Right forelimb (tissue), 1 donor: ENCODE measurements at regions not wholly inside any gene's neighbourhood (a gene's known extent, or its start where the extent isn't known, plus 50 kb on each side); places are given as distances from the start of the nearest gene placed in this dataset.
"Not testable (repeated sequence)": the region's sequence is repeated elsewhere in the genome, so short reads cannot be mapped to it uniquely, and the experiment has no call there.

Source experiments
- DNase-seq: peaks from one replicate; pipeline ENCODE4 v3.0.0-alpha.2; 2018

DNA sequence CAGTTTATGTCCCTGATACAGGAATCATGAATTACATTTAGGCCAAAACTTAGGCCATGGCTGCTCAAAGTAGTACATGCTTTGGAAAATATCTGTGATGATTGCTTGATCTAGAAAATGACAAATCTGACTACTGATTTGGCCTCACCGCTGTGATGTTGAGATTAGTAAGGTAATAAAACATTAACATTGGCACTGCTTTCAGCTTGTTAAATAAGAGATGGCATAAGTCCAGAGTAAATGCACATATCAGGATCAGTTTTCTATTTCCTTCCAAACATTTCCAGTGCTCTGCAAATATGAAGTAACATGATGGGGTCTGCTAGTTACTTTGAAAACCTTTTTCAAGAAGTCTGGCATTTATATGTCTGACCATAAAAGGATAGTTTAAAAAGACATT, 687.3 kb upstream of the ACTRT1 start:
- DNase-seq = no peak

DNA sequence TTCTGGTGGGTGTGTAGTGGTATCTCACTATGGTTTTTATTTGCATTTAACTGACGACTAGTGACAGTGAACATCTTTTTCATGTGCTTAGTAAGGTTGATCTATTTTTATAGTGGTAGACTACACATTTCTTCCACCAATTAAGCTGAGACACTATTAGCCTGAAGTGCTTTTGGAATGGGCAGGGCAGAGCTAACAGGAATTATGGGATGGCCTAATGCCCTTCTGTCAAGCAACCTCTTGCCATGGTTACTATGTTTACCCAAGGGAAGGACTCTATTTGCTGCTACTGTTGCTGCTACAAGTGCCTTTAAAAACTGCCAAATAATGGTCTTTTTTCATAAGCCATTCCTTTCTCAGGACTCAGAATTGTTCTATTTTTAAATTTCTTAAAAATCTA, 676.7 kb upstream of the ACTRT1 start:
- no peak for DNase-seq

DNA sequence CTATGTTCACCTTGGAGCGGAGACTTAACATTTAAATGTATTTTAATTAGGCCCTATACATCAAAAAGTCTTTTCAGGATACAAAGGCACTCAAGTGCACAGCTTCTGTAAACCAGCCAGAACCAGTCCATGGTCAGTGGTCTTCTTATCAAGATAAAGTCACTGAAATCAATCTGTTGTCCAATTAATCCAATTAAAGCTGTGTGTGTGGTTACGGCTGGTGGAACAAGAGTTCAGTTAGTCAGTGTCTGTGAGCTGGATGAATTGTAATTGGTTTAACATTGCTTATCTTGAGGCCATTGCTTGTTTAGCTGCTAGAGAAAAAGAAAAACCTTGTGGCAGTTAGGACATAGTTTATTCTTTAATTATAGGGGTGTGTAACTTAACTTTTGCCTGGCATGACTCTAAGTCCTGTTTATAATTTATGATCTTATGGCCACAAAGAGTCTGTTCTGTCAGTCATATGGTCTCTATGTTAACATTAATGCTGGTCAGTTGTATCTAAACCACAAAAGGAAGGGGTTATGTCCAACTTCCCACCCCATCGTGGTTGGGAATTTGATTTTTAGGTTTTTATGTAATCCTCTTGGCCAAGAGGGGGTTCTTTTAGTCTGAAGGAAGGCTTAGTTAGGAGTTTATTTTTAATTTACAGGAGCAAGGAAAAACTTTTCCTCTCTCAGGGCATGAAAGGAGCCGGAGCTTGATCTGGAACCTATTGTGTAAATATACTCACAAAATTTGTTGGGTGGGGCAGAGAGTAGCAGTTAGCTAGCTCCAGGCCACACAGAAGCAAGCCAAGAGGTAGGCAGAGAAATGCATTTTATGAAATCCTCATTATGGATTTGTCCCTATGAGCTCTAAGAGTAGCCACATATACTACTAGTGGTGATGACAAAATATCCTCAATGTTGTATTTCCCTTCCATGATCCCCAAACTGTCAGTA, 665.7 kb upstream of the ACTRT1 start:
- DNase-seq = no peak

DNA sequence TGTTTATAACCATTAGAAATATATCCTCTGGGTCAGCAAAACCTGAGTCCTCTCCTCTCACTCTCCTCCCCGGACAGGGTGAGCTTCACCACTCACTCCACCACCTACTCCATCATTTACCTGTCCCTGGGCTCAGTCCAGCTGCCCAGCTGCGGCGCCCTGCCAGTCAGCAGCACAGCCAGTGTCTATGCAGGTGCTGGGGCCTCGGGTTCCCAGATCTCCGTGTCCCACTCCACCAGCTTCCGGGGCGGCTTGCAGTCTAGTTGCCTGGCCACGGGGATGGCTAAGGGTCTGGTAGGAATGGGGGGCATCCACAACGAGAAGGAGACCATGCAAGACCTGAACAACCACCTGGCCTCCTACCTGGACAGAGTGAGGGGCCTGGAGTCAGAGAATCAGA, 662.2 kb upstream of the ACTRT1 start:
- DNase-seq = no peak

DNA sequence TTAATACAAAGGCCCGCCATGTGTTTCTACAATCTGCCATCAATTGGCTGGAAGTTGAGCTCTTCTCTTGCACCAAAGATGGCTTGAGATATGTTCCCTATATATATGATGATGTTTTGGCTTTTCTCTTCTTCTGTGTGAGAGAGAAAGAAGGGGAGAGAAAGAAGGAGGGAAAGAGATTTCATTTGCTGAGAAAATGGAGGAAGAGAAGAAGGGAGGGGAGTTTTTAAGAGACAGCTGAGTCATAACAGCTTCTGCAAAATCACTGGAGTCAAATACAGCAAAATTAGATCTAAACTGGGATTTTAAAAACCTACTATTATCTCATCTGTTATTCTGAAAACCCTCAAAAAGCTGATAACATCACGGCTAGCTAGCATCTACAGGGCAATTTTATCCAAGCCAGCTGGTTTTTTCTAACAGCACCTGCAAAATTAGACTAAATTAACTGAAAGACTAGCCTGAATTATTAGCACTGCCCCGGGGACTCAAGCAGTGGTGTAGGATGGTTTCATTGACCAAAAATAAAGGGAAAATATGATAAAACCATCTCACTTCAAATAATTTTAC, 647.6 kb upstream of the ACTRT1 start:
- DNase-seq = no peak

DNA sequence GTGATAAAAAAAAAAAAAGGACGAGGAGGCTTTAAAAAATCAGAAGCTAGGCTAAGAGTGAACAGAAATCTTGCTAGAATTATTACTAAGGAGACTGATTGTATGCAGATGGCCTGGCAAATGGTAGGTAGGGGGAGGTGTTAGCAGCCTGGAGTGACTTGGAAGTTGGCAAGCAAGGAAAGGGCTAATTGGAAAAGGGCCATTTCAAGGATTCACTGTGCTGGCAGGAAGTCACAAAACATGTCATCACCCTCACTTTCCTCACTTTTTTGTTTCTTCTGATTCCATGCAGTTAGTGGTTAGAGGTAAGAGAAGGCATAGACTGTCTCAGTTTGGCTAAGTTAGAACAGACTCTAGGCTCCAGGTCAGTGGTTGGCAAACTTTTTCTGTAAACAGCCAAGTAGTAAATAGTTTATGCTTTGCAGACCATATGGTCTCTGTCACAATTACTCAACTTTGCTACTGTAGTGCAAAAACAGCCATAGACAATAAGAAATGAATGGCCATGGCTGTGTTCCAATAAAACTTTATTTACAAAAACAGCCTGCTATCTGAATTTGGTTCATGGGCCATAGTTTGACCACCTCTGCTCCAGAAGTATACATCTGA, 646.5 kb upstream of the ACTRT1 start:
- peak; percentile 46 for DNase-seq

DNA sequence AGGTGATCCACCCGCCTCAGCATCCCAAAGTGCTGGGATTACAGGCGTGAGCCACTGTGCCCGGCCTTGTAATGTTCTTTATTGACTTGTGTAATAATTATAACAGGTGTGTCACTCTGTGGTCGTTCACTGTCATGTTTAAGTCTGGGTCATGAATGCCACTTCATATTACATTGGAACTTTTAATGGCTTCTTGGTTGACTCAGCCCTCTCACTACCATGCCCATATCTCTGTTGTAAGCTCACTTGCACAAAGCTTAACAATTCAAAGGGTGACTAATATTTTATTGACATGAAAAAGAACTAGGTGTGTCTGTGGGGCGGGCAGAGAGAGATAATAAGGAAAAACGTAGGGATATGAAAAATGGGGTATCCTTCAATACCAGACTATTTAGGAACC, 639.7 kb upstream of the ACTRT1 start:
- DNase-seq = no peak

DNA sequence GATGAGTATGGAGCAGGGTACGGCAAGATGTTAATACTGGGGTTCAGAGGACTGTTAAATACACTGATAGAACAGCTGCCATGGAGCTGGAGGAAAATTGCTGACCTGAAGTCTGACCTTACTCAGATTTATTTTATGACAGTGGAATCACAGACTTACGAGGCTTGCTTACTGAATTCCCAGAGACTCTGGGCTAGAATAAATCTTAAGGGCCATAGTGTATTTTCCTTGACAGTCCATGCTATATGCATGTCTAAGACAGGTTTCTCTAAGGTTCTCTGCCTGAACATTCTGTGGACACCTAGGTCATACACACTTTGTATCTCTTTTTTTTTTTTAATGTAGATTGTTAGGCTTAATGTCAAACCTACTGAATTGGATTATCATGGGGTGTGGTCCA, 633.2 kb upstream of the ACTRT1 start:
- no peak for DNase-seq

DNA sequence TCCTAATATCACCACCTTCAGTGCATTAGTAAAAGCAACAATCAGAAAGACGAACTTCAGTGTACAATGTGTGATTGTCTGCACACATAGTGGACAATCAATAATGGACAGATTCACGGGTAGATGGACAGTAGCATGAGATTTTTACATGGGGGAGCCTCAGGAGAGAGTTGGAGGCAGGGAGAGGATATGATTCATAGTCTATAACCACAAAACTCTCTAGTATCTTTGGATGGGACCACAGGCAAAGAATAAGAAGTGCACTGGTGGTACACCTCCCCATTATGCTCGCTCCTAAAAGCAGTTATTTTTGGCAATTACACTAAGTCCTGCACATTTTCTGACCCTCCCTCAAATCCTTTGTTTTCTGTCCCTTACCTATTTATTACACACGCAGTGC, 624.4 kb upstream of the ACTRT1 start:
- DNase-seq = no peak

DNA sequence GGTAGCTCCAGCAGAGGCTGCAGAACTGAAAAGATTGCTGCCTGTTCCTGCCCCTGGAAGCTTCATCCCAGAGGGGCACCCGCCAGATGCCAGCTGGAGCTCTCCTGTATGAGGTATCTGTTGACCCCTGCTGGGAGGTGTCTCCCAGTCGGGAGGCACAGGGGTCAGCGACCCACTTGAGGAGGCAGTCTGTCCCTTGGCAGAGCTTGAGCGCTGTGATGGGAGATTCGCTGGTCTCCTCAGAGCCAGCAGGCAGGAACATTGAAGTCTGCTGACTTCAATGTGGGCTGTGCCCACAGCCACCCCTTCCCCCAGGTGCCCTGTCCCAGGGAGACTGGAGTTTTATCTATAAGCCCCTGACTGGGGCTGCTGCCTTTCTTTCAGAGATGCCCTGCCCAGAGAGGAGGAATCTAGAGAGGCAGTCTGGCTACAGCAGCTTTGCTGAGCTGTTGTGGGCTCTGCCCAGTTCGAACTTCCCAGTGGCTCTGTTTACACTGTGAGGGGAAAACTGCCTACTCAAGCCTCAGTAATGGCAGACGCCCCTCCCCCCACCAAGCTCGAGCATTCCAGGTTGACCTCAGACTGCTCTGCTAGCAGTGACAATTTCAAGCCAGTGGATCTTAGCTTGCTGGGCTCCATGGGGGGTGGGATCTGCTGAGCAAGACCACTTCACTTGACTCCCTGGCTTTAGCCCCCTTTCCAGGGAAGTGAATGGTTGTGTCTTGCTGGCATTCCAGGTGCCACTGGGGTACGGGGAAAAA, 622.3 kb upstream of the ACTRT1 start:
- not testable (repeated sequence) for DNase-seq

DNA sequence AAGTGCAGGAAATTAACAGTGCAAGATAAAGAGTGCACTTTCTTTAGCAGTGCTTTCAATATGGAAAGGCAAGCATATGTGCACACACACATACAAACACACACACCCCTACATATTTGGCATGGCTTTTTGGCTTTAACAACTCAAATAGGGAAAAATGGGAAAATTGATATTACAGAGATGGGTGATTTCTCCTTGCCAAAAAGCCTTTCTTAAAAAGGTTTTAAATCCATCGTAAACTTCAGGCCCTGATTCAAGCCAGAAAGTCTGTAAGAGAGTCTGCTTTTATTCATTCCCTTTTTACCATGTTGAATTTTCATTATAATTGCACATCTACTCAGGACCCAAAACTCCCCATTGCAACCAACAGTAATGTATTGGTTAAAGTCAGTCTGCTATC, 612.0 kb upstream of the ACTRT1 start:
- no peak for DNase-seq

DNA sequence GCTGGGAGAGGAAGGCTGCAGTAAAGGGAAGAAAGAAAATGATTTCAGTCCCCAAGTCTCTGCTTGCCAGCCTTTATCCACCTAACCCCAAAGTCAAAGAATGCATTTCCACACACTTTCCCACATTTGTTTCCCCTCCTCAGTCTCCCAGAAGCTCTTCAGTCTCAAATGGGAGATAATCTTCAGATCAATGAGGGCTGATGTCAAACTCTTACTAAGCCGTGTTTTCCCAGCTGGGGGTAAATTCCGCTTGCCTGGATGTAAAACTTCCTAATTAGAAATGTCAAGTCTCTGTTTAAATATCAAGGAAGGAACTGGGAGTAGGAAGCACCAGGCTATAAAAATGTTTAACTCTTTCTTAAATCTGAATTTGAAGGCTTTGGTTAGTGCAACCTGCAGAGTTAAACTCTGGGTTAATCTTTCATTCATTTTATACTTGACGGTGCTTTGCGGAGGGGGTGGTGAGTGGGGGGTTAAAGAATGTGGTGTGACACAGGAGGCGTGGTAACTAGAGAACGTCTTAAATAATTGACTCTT, 601.4 kb upstream of the ACTRT1 start:
- no peak for DNase-seq

DNA sequence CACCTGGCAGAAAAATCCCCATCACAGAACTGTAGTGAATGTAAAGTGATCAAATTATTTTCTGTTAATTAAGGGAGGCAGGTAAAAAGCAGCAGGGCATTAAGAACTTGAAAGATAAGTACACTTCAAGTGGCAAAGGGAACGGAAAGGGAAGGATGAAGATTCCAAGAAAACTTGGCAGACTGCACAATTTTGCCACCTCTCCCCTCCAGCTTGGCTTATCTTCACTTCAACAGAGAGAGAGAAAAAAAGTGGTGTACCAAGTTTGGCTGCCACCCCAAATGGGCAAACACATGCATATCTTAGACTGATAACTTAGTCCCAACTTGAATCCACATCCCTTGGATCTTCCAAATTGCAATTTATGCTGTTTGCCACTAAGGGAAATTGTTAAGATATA, 598.1 kb upstream of the ACTRT1 start:
- DNase-seq = no peak

DNA sequence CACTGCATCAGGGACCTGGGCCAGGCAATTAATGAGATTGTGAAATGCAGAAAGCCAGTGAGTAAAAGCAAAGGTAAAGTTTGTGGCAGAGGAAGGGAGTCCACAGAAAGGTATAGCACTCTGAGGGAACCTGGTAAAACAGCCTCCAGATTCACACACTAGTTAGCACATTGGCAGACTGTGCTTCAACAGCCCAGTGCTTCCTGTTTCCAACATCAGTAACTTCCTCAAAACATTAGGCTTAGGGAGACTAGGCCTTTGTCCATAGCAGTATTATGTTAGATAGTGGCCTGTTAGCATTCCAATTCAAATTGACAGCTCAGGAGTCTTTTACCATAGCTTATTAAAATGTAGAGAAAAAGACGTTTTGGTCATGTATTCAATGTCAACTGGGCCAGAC, 582.6 kb upstream of the ACTRT1 start:
- DNase-seq = no peak

DNA sequence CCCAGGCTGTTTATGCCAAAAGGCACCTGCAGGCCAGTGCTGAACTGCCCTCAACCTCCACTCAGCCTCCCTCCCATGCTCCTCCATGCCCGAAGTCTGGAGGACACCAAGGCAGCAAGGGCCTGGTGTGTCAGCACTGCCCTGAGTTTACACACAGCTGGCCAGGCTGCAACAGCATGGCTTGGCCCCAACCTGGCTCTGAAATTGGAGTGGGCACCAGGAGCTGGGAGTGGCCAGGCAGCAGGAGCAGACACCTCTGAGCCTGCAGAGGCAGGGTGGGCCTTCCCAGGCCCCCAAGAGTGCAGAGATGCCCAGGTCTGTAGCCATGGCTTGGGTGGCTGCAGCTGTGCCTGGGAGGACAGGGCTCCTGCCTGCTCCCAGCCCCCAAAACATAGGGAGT, 571.2 kb upstream of the ACTRT1 start:
- no peak for DNase-seq

DNA sequence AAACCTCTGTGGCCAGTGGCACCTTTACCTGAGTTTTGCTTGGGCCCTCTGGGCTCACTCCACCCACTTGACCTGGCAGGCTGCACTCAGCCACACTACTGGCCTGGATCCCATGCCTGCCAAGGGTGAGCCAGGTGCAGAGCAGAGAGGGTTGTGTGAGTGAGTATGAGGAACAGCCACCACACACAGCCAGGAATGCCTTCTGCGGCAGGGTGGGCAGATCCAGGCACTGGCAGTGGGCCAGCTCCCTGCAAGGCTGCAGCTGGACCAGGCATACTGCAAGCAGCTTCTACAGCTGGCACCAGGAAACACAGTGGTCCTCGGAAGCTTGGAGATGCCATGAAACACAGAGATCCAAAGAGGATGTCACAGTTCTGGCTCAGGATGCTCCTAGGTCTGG, 570.1 kb upstream of the ACTRT1 start:
- DNase-seq = no peak

DNA sequence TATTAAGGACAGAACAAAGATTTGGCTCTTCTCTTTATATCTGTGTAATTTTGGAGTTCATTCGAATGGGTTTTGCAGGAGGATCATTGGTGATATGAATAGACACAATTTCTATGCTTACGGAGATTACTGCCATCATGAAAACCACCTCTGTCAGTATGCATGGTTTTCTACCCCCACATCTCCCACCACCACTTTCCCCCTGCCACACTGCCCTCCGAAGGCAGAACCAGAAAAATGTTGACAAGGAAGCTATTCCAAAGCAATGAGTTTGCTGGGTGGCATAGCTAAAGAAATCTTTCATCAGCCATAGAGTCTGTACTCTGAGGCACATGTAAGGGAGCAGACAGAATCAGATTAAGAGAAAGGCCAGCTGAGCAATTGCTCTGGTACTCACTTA, 567.3 kb upstream of the ACTRT1 start:
- DNase-seq = no peak

DNA sequence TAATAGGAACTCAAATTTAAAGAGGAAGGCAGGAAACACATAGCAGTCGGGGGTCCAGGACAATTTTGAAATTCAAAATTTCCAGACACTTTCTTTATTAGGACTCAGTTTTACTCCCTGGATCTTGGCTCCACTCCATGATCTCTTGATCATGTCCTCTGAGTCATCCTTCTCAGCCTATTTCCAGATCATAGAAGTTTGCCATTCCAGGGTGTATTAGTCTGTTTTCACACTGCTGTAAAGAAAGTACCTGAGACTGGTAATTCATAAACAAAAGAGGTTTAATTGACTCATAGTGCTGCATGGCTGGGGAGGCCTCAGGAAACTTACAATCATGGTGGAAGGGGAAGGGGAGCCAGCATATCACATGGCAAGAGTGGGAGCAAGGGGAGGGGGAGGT, 564.7 kb upstream of the ACTRT1 start:
- DNase-seq = no peak

DNA sequence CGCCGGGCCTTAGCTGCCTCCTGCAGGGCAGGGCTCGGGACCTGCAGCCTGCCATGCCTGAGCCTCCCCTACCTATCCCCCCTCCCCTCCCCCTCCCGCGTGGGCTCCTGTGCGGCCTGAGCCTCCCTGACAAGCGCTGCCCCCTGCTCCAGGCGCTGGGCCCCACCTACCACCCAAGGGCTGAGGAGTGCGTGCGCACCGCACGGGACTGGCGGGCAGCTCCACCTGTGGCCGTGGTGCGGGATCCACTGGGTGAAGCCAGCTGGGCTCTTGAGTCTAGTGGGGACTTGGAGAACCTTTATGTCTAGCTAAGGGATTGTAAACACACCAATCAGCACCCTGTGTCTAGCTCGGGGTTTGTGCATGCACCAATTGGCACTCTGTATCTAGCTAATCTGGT, 554.6 kb upstream of the ACTRT1 start:
- DNase-seq = not testable (repeated sequence)

DNA sequence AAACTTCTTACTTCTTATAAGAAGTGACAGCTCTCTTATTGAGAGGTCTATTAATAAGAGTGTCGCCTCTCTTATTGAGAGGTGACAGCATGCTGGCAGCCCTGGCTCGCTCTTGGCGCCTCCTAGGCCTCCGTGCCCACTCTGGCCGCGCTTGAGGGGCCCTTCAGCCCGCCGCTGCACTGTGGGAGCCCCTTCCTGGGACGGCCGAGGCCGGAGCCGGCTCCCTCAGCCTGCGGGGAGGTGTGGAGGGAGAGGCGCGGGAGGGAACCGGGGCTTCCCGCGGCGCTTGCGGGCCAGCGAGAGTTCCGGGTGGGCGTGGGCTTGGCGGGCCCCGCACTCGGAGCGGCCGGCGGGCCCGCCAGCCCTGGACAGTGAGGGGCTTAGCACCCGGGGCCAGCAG, 554.2 kb upstream of the ACTRT1 start:
- not testable (repeated sequence) for DNase-seq

DNA sequence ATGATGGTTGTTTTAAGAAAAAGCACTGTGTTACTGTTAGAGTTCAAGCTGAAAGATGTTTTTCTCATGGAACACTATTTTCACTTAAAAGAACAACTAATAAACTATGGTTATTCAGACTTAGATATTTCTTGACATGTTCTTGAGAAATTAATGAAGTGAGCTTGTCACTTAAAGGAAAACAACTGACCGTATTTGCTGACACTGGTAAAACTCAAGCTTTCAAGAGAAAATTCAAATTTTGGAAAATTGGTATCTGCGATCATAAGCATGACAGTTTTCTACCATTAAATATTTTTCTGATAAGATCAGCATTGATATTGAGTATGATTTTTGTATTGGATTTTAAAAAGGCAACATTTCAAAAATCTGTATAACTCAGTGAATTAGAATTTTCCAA, 549.5 kb upstream of the ACTRT1 start:
- DNase-seq = no peak

DNA sequence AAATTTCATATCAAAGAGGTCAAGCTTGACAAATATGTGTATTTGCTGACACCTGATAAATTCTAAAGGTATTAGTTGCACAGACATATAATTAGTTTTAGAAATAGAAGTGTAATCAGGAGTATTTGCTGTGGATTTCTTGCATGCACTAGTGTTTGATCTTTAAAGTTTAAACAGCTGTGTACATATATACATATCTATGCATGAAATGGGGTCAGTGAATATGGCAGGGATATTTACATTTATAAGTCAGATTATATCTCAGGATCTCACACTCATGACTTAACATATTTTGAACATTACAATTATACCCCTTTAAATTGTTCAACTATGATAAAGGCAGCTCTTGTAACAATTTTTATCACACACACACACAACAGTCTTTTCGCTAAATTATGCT, 547.4 kb upstream of the ACTRT1 start:
- no peak for DNase-seq

DNA sequence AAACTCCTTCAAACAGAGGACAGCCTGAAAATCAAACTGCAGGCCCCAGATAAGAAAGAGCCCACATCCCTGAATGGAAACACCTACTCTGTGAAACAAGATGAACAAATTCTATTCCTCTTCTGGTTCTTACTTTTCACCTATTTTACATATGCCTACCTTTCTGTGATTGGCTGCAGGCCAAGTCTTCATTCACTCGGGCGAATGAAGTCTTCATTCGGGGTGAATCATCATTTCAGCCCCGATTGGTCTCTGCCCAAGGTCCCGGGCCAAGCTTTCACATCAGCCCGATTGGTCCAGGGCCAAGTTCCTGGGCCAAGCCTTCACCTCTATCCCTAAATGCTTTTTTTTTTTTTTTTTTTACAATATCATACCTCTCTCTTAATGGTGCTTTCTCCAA, 529.8 kb upstream of the ACTRT1 start:
- DNase-seq = no peak
